ENCODE measurements at regions not wholly inside any gene's neighbourhood (a gene's known extent, or its start where the extent isn't known, plus 50 kb on each side); places are given as distances from the start of the nearest gene placed in this dataset.

DNA sequence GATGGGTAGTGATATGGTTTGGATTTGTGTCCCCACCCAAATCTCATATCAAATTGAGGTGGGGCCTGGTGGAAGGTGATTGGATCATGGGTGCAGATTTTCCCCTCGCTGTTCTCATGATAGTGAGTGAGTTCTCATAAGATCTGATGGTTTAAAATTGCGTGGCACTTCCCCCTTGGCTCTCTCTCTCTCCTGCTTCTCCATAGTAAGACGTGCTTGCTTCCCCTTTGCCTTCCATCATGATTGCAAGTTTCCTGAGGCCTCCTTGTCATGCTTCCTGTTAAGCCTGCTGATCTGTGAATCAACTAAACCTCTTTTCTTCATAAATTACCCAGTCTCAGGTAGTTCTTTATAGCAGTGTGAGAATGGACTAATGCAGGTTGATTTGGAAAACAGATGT lies 223.2 kb upstream of the APCDD1 start:
- no peak overlapping the region for H3K4me3 ChIP-seq
- DNase-seq (no peak), ATAC-seq (ENCODE audit: low FRiP score in 2 of 2) (no peak)
- H3K36me3 ChIP-seq = no peaks in the 10 kb centered on the region
- no peak for TF ChIP-seq EP300 (IDR thresholded peaks at IDR 0.05)
- TF ChIP-seq POLR2A (IDR thresholded peaks at IDR 0.05) = no peak
- no peak for TF ChIP-seq POLR2AphosphoS5 (IDR thresholded peaks at IDR 0.05)
- TF ChIP-seq CTCF (IDR thresholded peaks at IDR 0.05) = no peak
- peaks cover 10 to 14% (median 13%) of the 10 kb centered on the region in 4 donors for H3K4me1 ChIP-seq
- 54 to 60% methylated on average over 3 of the region's 3 CpGs for WGBS, 2 donors
- no peak overlapping the region for H3K27ac ChIP-seq
- no peaks in the 10 kb centered on the region for H3K27me3 ChIP-seq
- H3K9me3 ChIP-seq = peaks cover 0 to 6% (median 2%) of the 10 kb centered on the region in 4 donors

DNA sequence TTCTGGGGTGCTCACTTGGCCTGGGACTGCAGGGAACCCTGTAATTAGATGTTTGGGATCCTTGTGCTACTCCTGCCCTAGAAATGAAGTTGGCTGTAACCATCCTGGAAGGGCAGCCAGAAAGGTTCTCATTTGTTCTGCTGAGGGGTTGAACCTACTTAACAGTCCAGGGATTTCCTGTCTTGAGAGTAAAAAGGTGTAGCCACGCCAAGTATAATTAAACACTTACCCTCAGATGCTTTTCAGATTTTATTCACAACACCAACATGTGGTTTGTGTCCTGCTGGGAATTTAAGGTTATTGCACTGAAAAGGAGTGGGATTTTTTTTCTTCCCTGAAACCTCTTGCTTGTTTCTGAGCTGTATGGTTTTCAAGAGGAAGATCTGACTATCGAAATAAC lies 222.4 kb upstream of the APCDD1 start:
- Histone ChIP-seq H3K9me3 (peaks cover 0 to 6% (median 2%) of the 10 kb centered on the region in 4 donors), H3K4me1 (peaks cover 10 to 14% (median 13%) of the 10 kb centered on the region in 4 donors), H3K27me3 (no peaks in the 10 kb centered on the region), H3K4me3 (no peak overlapping the region), H3K36me3 (no peaks in the 10 kb centered on the region), H3K27ac (no peak overlapping the region)
- TF ChIP-seq CTCF (IDR thresholded peaks at IDR 0.05) (peak in 1 of 6 experiments; percentile 15), EP300 (IDR thresholded peaks at IDR 0.05) (no peak)
- WGBS, 2 donors = 53 to 68% methylated on average over 2 of the region's 2 CpGs
- ATAC-seq (ENCODE audit: low FRiP score in 2 of 2) (no peak), DNase-seq (peak in 1 of 2 donors; percentile 41)

DNA sequence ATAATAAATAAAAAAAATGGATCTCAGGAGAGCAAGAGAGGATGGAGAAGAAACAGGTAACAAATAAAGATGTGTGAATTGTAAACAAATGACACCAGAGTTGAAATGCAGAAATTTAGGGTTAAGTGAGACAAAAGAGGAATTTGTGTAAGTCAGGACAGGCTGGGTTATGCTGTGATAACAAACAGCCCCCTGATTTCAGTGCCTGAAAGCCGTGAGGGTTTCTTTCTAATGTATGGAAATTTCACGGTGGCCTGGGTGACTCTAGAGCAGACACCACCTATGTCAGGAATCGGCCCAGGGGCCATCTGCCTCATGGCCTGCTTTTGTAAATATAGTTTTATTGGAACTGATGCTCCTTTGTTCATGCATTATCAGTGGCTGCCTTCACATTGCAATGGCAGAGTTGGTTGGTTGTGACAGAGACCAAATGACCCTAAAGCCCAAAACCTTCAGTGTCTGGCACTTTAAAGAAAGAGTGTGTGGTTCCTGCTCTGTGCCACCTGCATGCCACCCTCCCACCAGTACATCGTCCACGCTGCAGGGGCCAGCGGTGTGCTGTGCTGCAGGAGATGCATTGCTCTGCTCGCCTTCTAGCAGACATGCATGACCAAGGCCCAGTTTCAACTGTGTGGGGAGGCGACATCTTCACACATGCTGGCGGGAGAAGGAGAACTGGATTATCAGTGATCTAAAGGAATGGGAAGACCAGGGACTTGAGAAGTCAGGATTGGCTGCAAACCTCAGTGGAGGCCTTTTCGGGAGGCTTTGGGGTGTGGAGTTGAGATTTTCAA lies 221.2 kb upstream of the APCDD1 start:
- WGBS, 2 donors = 84 to 98% methylated on average over 5 to 10 of the region's 10 CpGs
- Histone ChIP-seq H3K9me3 (peaks cover 0 to 6% (median 2%) of the 10 kb centered on the region in 4 donors), H3K27ac (no peak overlapping the region), H3K4me3 (no peak overlapping the region), H3K27me3 (no peaks in the 10 kb centered on the region), H3K36me3 (no peaks in the 10 kb centered on the region), H3K4me1 (peaks cover 10 to 14% (median 12%) of the 10 kb centered on the region in 4 donors)
- ATAC-seq (ENCODE audit: low FRiP score in 2 of 2) (no peak), DNase-seq (peak in 1 of 2 donors; percentile 32)
- TF ChIP-seq EP300 (IDR thresholded peaks at IDR 0.05) = no peak
- TF ChIP-seq POLR2A (IDR thresholded peaks at IDR 0.05) = no peak
- no peak for TF ChIP-seq POLR2AphosphoS5 (IDR thresholded peaks at IDR 0.05)
- TF ChIP-seq CTCF (IDR thresholded peaks at IDR 0.05) = no peak

GRCh38 chr18:10234281-10234680 lies 220.2 kb upstream of the APCDD1 start:
- ATAC-seq (ENCODE audit: low FRiP score in 2 of 2) (no peak), DNase-seq (no peak)
- Histone ChIP-seq H3K36me3 (no peaks in the 10 kb centered on the region), H3K27ac (no peak overlapping the region), H3K4me1 (peaks cover 16 to 20% (median 18%) of the 10 kb centered on the region in 4 donors), H3K4me3 (no peak overlapping the region), H3K27me3 (no peaks in the 10 kb centered on the region), H3K9me3 (peaks cover 0 to 6% (median 2%) of the 10 kb centered on the region in 4 donors)
- WGBS, 2 donors = 79 to 91% methylated on average over 5 of the region's 5 CpGs
- no peak for TF ChIP-seq EP300 (IDR thresholded peaks at IDR 0.05)
- TF ChIP-seq POLR2A (IDR thresholded peaks at IDR 0.05) = no peak
- no peak for TF ChIP-seq CTCF (IDR thresholded peaks at IDR 0.05)
